GM12874 (cell line): ENCODE measurements at regions not wholly inside any gene's neighbourhood (a gene's known extent, or its start where the extent isn't known, plus 50 kb on each side); places are given as distances from the start of the nearest gene placed in this dataset.

Experiments
- CTCF ChIP-seq: IDR thresholded peaks from 2 replicates; pipeline ENCODE4 v1.5.1; 2011; ENCODE audit warnings: low read depth, mild to moderate bottlenecking, control low read depth, low read length, moderate library complexity; ENCODE audit not compliant: insufficient read depth

- no peak for TF ChIP-seq CTCF
Observed at GRCh38 chr10:8874972-8875371, 820.5 kb downstream of the GATA3 start.

- TF ChIP-seq CTCF = no peak
Observed at GRCh38 chr10:8876171-8876570, 821.7 kb downstream of the GATA3 start.

- TF ChIP-seq CTCF = no peak
Observed at GRCh38 chr10:8889538-8889937, 835.0 kb downstream of the GATA3 start.

- no peak for TF ChIP-seq CTCF
Observed at GRCh38 chr10:8893102-8893501, 838.6 kb downstream of the GATA3 start.

- no peak for TF ChIP-seq CTCF
Observed at GRCh38 chr10:8894148-8894547, 839.7 kb downstream of the GATA3 start.

- TF ChIP-seq CTCF = no peak
Observed at GRCh38 chr10:8897769-8898168, 843.3 kb downstream of the GATA3 start.

GRCh38 chr10:8898745-8899330, 844.4 kb downstream of the GATA3 start:
- TF ChIP-seq CTCF = no peak
